Peyer's patch (tissue), 4 donors: ENCODE measurements at regions not wholly inside any gene's neighbourhood (a gene's known extent, or its start where the extent isn't known, plus 50 kb on each side); places are given as distances from the start of the nearest gene placed in this dataset.

Experiments
- POLR2A ChIP-seq, 2 donors: fragments of 450-650 bp; IDR thresholded peaks; one replicate each; pipeline ENCODE4 v1.5.1; 2017; ENCODE audit warnings: antibody characterized with exemption in 2 of 2, mild to moderate bottlenecking in 2 of 2, moderate library complexity in 2 of 2
- TF ChIP-seq, protein P1 (sequence below), 6 experiments: fragments of 450-650 bp in 4 of 6; fragments of 200-600 bp in 2 of 6; sonication (generic) in 1 of 6; IDR thresholded peaks; one replicate each; pipeline ENCODE4 v1.5.1; 2017 to 2019; ENCODE audit warnings: antibody characterized with exemption in 6 of 6, mild to moderate bottlenecking in 3 of 6, moderate library complexity in 1 of 6

DNA sequence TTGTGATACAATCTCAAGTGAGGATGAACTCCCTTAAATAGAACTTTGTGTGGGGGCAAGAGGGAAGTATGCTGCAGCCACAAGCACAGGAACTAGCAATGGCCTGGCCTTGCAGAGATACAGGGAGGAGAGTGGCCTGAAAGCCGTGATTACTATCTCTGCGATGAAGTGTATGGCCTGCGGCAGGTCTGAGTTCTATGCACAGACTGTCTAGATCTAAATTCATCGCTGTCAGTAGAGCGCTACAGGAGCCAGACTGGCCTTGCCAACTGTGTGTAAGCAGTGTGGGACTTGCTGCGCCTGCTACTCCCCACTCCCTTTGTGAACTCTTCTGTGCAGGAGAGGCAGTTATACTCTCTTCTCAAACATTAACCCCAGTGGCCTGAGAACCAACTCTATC, 997.0 kb downstream of the GRIK2 start:
- TF ChIP-seq, protein P1, sequence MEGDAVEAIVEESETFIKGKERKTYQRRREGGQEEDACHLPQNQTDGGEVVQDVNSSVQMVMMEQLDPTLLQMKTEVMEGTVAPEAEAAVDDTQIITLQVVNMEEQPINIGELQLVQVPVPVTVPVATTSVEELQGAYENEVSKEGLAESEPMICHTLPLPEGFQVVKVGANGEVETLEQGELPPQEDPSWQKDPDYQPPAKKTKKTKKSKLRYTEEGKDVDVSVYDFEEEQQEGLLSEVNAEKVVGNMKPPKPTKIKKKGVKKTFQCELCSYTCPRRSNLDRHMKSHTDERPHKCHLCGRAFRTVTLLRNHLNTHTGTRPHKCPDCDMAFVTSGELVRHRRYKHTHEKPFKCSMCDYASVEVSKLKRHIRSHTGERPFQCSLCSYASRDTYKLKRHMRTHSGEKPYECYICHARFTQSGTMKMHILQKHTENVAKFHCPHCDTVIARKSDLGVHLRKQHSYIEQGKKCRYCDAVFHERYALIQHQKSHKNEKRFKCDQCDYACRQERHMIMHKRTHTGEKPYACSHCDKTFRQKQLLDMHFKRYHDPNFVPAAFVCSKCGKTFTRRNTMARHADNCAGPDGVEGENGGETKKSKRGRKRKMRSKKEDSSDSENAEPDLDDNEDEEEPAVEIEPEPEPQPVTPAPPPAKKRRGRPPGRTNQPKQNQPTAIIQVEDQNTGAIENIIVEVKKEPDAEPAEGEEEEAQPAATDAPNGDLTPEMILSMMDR (IDR thresholded peaks at IDR 0.05) = no peak
- no peak for TF ChIP-seq POLR2A (IDR thresholded peaks at IDR 0.05)
